Fibroblast of lung (primary cell): ENCODE measurements at regions not wholly inside any gene's neighbourhood (a gene's known extent, or its start where the extent isn't known, plus 50 kb on each side); places are given as distances from the start of the nearest gene placed in this dataset.
A peak's percentile ranks its signal among the peaks of the same experiment; 100 is the strongest.

ENCODE experiments used
- DNase-seq, 2 donors: peaks; one replicate each; pipeline versions ENCODE4 v3.0.0 to v3.0.0-alpha.2; 2010; ENCODE audit warnings: low read depth in 2 of 2
- H2AFZ ChIP-seq: 2 replicates; pipeline ENCODE4 v1.5.1; 2012; ENCODE audit warnings: low read length, control low read depth, inconsistent platforms
- H3K27ac ChIP-seq: 2 replicates; pipeline ENCODE4 v1.5.1; 2011; ENCODE audit warnings: low read length, control low read depth; ENCODE audit not compliant: insufficient read depth
- H3K27me3 ChIP-seq: 2 replicates; pipeline ENCODE4 v1.5.1; 2011; ENCODE audit warnings: mild to moderate bottlenecking, low read length; ENCODE audit not compliant: control insufficient read depth, insufficient read depth
- H3K36me3 ChIP-seq: 2 replicates; pipeline ENCODE4 v1.5.1; 2011; ENCODE audit warnings: low read length; ENCODE audit not compliant: control insufficient read depth, insufficient read depth
- H3K4me1 ChIP-seq: 2 replicates; pipeline ENCODE4 v1.5.1; 2011; ENCODE audit warnings: low read length; ENCODE audit not compliant: control insufficient read depth, insufficient read depth; ENCODE audit errors: extremely low read depth
- H3K4me2 ChIP-seq: 2 replicates; pipeline ENCODE4 v1.5.1; 2011; ENCODE audit warnings: low read length, control low read depth; ENCODE audit not compliant: insufficient read depth; ENCODE audit errors: extremely low read depth
- H3K4me3 ChIP-seq, 4 experiments: fragments of 200-600 bp in 1 of 4; sonication (generic) in 1 of 4; replicated peaks in 1 of 4; 2 replicates each; pipeline ENCODE4 v1.5.1; 2011 to 2016; ENCODE audit warnings: low read length in 4 of 4, low read depth in 3 of 4, mild to moderate bottlenecking in 3 of 4, control low read depth in 2 of 4, inconsistent platforms in 1 of 4, mixed read lengths in 1 of 4; ENCODE audit not compliant: insufficient read depth in 1 of 4; ENCODE audit errors: control extremely low read depth in 1 of 4
- H3K79me2 ChIP-seq: 2 replicates; pipeline ENCODE4 v1.5.1; 2012; ENCODE audit warnings: mild to moderate bottlenecking, low read length, inconsistent platforms; ENCODE audit not compliant: control insufficient read depth, insufficient read depth
- H3K9ac ChIP-seq: 2 replicates; pipeline ENCODE4 v1.5.1; 2011; ENCODE audit warnings: mild to moderate bottlenecking, low read length, control low read depth; ENCODE audit not compliant: insufficient read depth
- H3K9me3 ChIP-seq: 2 replicates; pipeline ENCODE4 v1.5.1; 2012; ENCODE audit warnings: low read depth, low read length; ENCODE audit not compliant: control insufficient read depth, insufficient read depth
- H4K20me1 ChIP-seq: 2 replicates; pipeline ENCODE4 v1.5.1; 2011; ENCODE audit warnings: low read length; ENCODE audit not compliant: control insufficient read depth, insufficient read depth; ENCODE audit errors: extremely low read depth
- CTCF ChIP-seq, 2 donors: IDR thresholded peaks in 1 of 2; conservative IDR thresholded peaks in 1 of 2; 1 replicate in 1 of 2; 2 replicates in 1 of 2; pipeline ENCODE4 v1.5.1; 2011 to 2012; ENCODE audit warnings: low read length in 2 of 2, control low read depth in 1 of 2, inconsistent platforms in 1 of 2, low read depth in 1 of 2, mild to moderate bottlenecking in 1 of 2
- EZH2 ChIP-seq: IDR thresholded peaks from 2 replicates; pipeline ENCODE4 v1.5.1; 2012; ENCODE audit warnings: low read length, control low read depth, mild to moderate bottlenecking; ENCODE audit errors: missing control alignments

- H3K9me3 ChIP-seq = no peaks in the 10 kb centered on the region
- no peaks in the 10 kb centered on the region for H4K20me1 ChIP-seq
- no peak overlapping the region for H3K27ac ChIP-seq
- H3K4me1 ChIP-seq = no peaks in the 10 kb centered on the region
- H3K36me3 ChIP-seq = no peaks in the 10 kb centered on the region
- no peak overlapping the region for H2AFZ ChIP-seq
- no peaks in the 10 kb centered on the region for H3K27me3 ChIP-seq
- TF ChIP-seq EZH2 (no peak), CTCF (conservative IDR thresholded peaks at IDR 0.05 in 1 of 2, IDR thresholded peaks at IDR 0.05 in 1 of 2; ENCODE audit: low read depth in 1 of 2, low read length in 2 of 2) (no peak)
- peak in 1 of 2 donors; percentile 26 for DNase-seq
- no peak overlapping the region for H3K4me3 ChIP-seq
- no peak overlapping the region for H3K9ac ChIP-seq
- H3K4me2 ChIP-seq = no peak overlapping the region
- no peaks in the 10 kb centered on the region for H3K79me2 ChIP-seq
Observed at GRCh38 chr5:152711801-152712388, 306.8 kb upstream of the NMUR2 start.

- no peak for TF ChIP-seq CTCF (conservative IDR thresholded peaks at IDR 0.05 in 1 of 2, IDR thresholded peaks at IDR 0.05 in 1 of 2; ENCODE audit: low read depth in 1 of 2, low read length in 2 of 2)
- no peak for TF ChIP-seq EZH2
- H3K79me2 ChIP-seq = no peaks in the 10 kb centered on the region
- H2AFZ ChIP-seq = no peak overlapping the region
- no peak overlapping the region for H3K27ac ChIP-seq
- no peaks in the 10 kb centered on the region for H3K4me1 ChIP-seq
- DNase-seq = no peak
- H4K20me1 ChIP-seq = no peaks in the 10 kb centered on the region
- H3K27me3 ChIP-seq = no peaks in the 10 kb centered on the region
- no peaks in the 10 kb centered on the region for H3K36me3 ChIP-seq
- no peaks in the 10 kb centered on the region for H3K9me3 ChIP-seq
- H3K9ac ChIP-seq = no peak overlapping the region
- H3K4me3 ChIP-seq = no peak overlapping the region
- no peak overlapping the region for H3K4me2 ChIP-seq
Observed at GRCh38 chr5:152717393-152717792, 312.3 kb upstream of the NMUR2 start.

GRCh38 chr5:152723482-152723881 is 318.4 kb upstream of the NMUR2 start:
- Histone ChIP-seq H3K9ac (no peak overlapping the region), H3K4me1 (no peaks in the 10 kb centered on the region), H3K4me3 (no peak overlapping the region), H3K79me2 (no peaks in the 10 kb centered on the region), H3K4me2 (no peak overlapping the region), H3K27ac (no peak overlapping the region), H3K27me3 (no peaks in the 10 kb centered on the region), H3K36me3 (no peaks in the 10 kb centered on the region), H3K9me3 (no peaks in the 10 kb centered on the region), H4K20me1 (no peaks in the 10 kb centered on the region), H2AFZ (no peak overlapping the region)
- TF ChIP-seq CTCF (conservative IDR thresholded peaks at IDR 0.05 in 1 of 2, IDR thresholded peaks at IDR 0.05 in 1 of 2; ENCODE audit: low read depth in 1 of 2, low read length in 2 of 2) (no peak), EZH2 (no peak)
- DNase-seq = no peak
